Left ventricle myocardium inferior (tissue), 1 donor: ENCODE measurements at regions not wholly inside any gene's neighbourhood (a gene's known extent, or its start where the extent isn't known, plus 50 kb on each side); places are given as distances from the start of the nearest gene placed in this dataset.

Experiments
- DNase-seq: peaks from one replicate; pipeline ENCODE4 v3.0.0-alpha.2; 2020
- H3K27ac ChIP-seq: fragments of 200-600 bp; replicated peaks from 2 replicates; pipeline ENCODE4 v1.8.0; 2021
- H3K27me3 ChIP-seq: fragments of 200-600 bp; 2 replicates; pipeline ENCODE4 v1.8.0; 2021; ENCODE audit warnings: low read depth
- H3K36me3 ChIP-seq: fragments of 200-600 bp; 2 replicates; pipeline ENCODE4 v1.8.0; 2021
- H3K4me1 ChIP-seq: fragments of 200-600 bp; 2 replicates; pipeline ENCODE4 v1.8.0; 2021
- H3K4me3 ChIP-seq: fragments of 200-600 bp; 2 replicates; pipeline ENCODE4 v1.8.0; 2021; ENCODE audit warnings: mild to moderate bottlenecking, moderate library complexity
- H3K9me3 ChIP-seq: fragments of 200-600 bp; replicated peaks from 2 replicates; pipeline ENCODE4 v1.8.0; 2021
- intact Hi-C: fragments of 100-400 bp; cut with micrococcal nuclease; formaldehyde crosslinking; loops from one replicate; pipeline ENCODE4 v1.11.0; 2022
- TF ChIP-seq, protein P1 (sequence below): fragments of 200-600 bp; IDR thresholded peaks from 2 replicates; pipeline ENCODE4 v1.8.0; 2021; ENCODE audit warnings: antibody characterized with exemption, mild to moderate bottlenecking, borderline replicate concordance
- donor health status: DM: no; HTN: yes; CAD: no; lungs with severe emphysema.

DNA sequence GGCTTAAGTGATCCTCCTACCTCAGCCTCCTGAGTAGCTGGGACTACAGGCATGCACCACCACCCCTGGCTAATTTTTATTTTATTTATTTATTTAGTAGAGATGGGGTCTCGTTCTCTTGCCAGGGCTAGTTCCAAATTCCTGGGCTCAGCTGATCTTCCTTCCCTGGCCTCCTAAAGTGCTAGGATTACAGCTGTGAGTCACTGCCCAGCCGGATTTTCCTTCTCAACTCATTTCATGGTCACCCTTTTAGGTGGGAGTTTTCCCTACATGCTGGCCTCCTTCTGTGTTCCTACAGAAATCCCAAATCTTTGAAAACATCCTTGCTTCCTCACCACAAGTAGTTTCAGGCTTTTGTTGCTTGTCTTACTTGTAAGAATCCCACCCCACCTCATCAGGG is 102.1 kb upstream of the SIAH1 start:
- H3K9me3 ChIP-seq = no peaks in the 10 kb centered on the region
- H3K36me3 ChIP-seq = no peaks in the 10 kb centered on the region
- intact Hi-C loops = no loop called here
- H3K4me1 ChIP-seq = no peaks in the 10 kb centered on the region
- no peak for DNase-seq
- TF ChIP-seq, protein P1, sequence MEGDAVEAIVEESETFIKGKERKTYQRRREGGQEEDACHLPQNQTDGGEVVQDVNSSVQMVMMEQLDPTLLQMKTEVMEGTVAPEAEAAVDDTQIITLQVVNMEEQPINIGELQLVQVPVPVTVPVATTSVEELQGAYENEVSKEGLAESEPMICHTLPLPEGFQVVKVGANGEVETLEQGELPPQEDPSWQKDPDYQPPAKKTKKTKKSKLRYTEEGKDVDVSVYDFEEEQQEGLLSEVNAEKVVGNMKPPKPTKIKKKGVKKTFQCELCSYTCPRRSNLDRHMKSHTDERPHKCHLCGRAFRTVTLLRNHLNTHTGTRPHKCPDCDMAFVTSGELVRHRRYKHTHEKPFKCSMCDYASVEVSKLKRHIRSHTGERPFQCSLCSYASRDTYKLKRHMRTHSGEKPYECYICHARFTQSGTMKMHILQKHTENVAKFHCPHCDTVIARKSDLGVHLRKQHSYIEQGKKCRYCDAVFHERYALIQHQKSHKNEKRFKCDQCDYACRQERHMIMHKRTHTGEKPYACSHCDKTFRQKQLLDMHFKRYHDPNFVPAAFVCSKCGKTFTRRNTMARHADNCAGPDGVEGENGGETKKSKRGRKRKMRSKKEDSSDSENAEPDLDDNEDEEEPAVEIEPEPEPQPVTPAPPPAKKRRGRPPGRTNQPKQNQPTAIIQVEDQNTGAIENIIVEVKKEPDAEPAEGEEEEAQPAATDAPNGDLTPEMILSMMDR = no peak
- no peaks in the 10 kb centered on the region for H3K27me3 ChIP-seq
- H3K27ac ChIP-seq = no peak overlapping the region
- no peak overlapping the region for H3K4me3 ChIP-seq

DNA sequence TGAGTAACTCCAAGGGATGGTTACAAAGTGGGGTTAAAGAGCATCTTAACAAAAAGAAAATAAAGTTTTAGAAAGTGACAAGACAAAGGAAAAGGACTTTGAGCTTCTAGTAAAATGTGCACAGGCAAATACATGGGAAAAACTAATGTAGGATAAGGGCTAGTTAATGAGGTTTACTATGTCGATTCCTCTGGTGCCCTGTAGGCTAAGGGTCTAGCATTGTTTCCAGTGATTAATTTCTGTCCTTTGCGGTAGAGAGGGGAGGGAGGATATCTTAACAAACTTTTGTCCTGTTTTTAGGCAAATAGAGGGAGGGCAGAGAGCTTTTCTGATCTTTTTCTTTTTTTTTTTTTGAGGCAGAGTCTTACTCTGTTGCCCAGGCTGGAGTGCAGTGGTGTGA is 96.6 kb upstream of the SIAH1 start:
- no peak overlapping the region for H3K27ac ChIP-seq
- H3K36me3 ChIP-seq = no peaks in the 10 kb centered on the region
- TF ChIP-seq, protein P1 = no peak
- intact Hi-C loops = no loop called here
- no peak for DNase-seq
- H3K4me3 ChIP-seq = no peak overlapping the region
- no peaks in the 10 kb centered on the region for H3K27me3 ChIP-seq
- no peaks in the 10 kb centered on the region for H3K9me3 ChIP-seq
- H3K4me1 ChIP-seq = no peaks in the 10 kb centered on the region

DNA sequence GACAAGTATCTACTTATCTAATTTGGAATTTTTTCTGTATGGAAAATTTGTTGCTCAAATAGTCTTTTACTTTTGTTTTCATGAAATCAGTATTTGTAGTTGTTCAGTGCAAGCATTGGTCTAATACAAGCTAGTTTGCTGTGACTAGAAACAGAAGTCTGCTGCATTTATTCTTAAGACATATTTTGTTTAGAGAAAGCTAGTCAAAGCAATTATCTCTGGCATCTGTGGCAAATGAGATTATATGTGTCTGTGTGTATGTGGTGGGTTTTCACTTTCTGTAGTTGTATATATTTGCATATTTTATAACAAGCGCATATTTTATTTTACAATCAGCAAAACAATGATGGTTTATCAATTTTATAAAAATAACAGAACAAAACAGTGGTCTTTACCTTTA is 96.0 kb upstream of the SIAH1 start:
- Histone ChIP-seq H3K9me3 (no peaks in the 10 kb centered on the region), H3K27ac (no peak overlapping the region), H3K36me3 (no peaks in the 10 kb centered on the region), H3K4me3 (no peak overlapping the region), H3K4me1 (no peaks in the 10 kb centered on the region), H3K27me3 (no peaks in the 10 kb centered on the region)
- TF ChIP-seq, protein P1 = no peak
- intact Hi-C loops = no loop called here
- DNase-seq = no peak

DNA sequence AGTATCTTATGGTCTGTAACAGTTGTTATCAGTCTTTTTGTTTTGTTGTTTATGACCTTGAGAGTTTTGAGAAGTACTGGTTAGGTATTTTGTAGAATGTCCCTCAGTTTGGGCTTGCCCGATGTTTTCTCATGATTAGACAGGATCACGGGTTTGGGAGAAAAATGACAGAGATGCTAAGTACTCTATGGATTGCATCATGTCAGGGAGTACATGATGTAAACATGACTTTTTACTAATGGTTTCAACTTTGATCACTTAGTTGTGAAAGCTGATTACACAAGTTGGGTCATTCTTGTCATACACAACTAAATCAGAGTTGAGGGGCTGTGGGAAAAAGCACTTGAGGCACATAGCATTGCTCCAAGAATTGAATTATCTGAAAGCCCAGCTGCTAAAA is 94.7 kb upstream of the SIAH1 start:
- H3K27ac ChIP-seq = no peak overlapping the region
- H3K9me3 ChIP-seq = no peaks in the 10 kb centered on the region
- intact Hi-C loops = no loop called here
- H3K4me3 ChIP-seq = no peak overlapping the region
- no peaks in the 10 kb centered on the region for H3K36me3 ChIP-seq
- no peaks in the 10 kb centered on the region for H3K27me3 ChIP-seq
- no peaks in the 10 kb centered on the region for H3K4me1 ChIP-seq
- TF ChIP-seq, protein P1 = no peak
- DNase-seq = no peak

DNA sequence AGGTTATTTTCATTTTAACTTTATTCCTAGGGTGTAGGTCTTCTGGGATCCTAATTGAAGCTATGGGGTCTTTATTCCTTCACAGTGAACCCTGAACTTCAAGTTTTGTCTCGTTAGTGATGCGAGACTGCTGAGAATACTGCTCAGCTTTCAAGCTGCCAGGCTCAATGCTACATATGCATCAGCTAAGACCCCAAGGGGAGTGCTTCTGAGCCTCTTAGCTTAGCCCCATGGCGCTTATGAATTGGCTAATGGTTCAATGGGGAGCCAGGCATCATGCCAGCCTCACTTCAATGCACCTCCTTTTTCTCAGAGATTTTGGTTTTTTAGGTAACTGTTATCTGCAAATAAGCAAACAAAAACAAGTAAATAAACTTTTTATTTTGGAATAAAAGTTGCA is 94.1 kb upstream of the SIAH1 start:
- Histone ChIP-seq H3K4me3 (no peak overlapping the region), H3K27ac (no peak overlapping the region), H3K9me3 (no peaks in the 10 kb centered on the region), H3K4me1 (no peaks in the 10 kb centered on the region), H3K36me3 (no peaks in the 10 kb centered on the region), H3K27me3 (no peaks in the 10 kb centered on the region)
- intact Hi-C loops = no loop called here
- no peak for DNase-seq
- TF ChIP-seq, protein P1 = no peak

DNA sequence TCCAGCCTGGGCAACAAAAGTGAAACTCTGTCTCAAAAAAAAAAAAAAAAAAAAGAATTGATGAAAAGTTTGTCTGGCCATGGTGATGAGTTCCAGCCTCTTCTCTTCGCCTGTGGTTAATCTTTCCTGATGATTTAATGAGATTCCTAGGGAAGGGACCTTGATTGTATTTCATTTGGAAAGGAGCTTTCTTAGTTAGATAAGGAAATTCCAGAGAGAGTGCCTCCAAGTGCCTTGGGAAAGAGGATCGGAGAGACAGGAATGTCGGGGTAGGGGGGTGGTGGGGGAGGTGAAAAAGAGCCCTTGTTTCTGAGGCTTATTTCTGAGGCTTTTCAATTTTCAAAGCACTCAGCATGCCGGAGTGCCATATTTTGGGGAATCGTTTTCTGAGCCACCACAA is 93.2 kb upstream of the SIAH1 start:
- DNase-seq = no peak
- TF ChIP-seq, protein P1 = no peak
- intact Hi-C loops = no loop called here
- Histone ChIP-seq H3K36me3 (no peaks in the 10 kb centered on the region), H3K27me3 (no peaks in the 10 kb centered on the region), H3K4me1 (no peaks in the 10 kb centered on the region), H3K27ac (no peak overlapping the region), H3K9me3 (no peaks in the 10 kb centered on the region), H3K4me3 (no peak overlapping the region)
